Trophoblast cell (in vitro differentiated cells and primary cell): ENCODE measurements at regions not wholly inside any gene's neighbourhood (a gene's known extent, or its start where the extent isn't known, plus 50 kb on each side); places are given as distances from the start of the nearest gene placed in this dataset.
"Not testable (repeated sequence)": the region's sequence is repeated elsewhere in the genome, so short reads cannot be mapped to it uniquely, and the experiment has no call there.

Experiments
- DNase-seq, 2 donors: peaks; one replicate each; pipeline ENCODE4 v3.0.0-alpha.2; 2016
- H2AFZ ChIP-seq: 2 replicates; pipeline ENCODE4 v1.6.1; 2013; ENCODE audit warnings: low read length, moderate library complexity, mild to moderate bottlenecking; ENCODE audit not compliant: insufficient read depth, poor library complexity
- H2AK5ac ChIP-seq: 2 replicates; pipeline ENCODE4 v1.6.1; 2013; ENCODE audit warnings: mild to moderate bottlenecking, low read length
- H2BK120ac ChIP-seq: 2 replicates; pipeline ENCODE4 v1.6.1; 2013; ENCODE audit warnings: low read length, mild to moderate bottlenecking, moderate library complexity; ENCODE audit not compliant: insufficient read depth, poor library complexity
- H2BK12ac ChIP-seq: 2 replicates; pipeline ENCODE4 v1.6.1; 2013; ENCODE audit warnings: mild to moderate bottlenecking, low read length, moderate library complexity
- H2BK5ac ChIP-seq: 2 replicates; pipeline ENCODE4 v1.6.1; 2013; ENCODE audit warnings: low read length, low read depth, moderate library complexity, mild to moderate bottlenecking; ENCODE audit not compliant: poor library complexity
- H3K14ac ChIP-seq: 2 replicates; pipeline ENCODE4 v1.6.1; 2013; ENCODE audit warnings: mild to moderate bottlenecking, low read length
- H3K18ac ChIP-seq: 2 replicates; pipeline ENCODE4 v1.6.1; 2013; ENCODE audit warnings: mild to moderate bottlenecking, low read length
- H3K23ac ChIP-seq: 2 replicates; pipeline ENCODE4 v1.6.1; 2013; ENCODE audit warnings: low read length
- H3K27ac ChIP-seq: 2 replicates; pipeline ENCODE4 v1.5.1; 2013; ENCODE audit warnings: low read depth, mild to moderate bottlenecking, inconsistent platforms, low read length, moderate library complexity
- H3K27me3 ChIP-seq: 2 replicates; pipeline ENCODE4 v1.6.1; 2013; ENCODE audit warnings: inconsistent platforms, mild to moderate bottlenecking, low read length, moderate library complexity; ENCODE audit not compliant: insufficient read depth
- H3K36me3 ChIP-seq, 2 experiments: 1 replicate in 1 of 2; 2 replicates in 1 of 2; pipeline ENCODE4 v1.6.1; 2013; ENCODE audit warnings: low read length in 2 of 2, mild to moderate bottlenecking in 2 of 2, moderate library complexity in 1 of 2; ENCODE audit not compliant: insufficient read depth in 2 of 2, control insufficient read depth in 1 of 2
- H3K4ac ChIP-seq: 2 replicates; pipeline ENCODE4 v1.6.1; 2013; ENCODE audit warnings: low read depth, mild to moderate bottlenecking, low read length, moderate library complexity
- H3K4me1 ChIP-seq, 2 experiments: 1 replicate in 1 of 2; 2 replicates in 1 of 2; pipeline ENCODE4 v1.6.1; 2013; ENCODE audit warnings: low read length in 2 of 2, mild to moderate bottlenecking in 2 of 2, moderate library complexity in 1 of 2; ENCODE audit not compliant: insufficient read depth in 2 of 2, control insufficient read depth in 1 of 2
- H3K4me2 ChIP-seq: 2 replicates; pipeline ENCODE4 v1.6.1; 2013; ENCODE audit warnings: inconsistent platforms, mild to moderate bottlenecking, low read length, moderate library complexity
- H3K4me3 ChIP-seq: 2 replicates; pipeline ENCODE4 v1.5.1; 2013; ENCODE audit warnings: mild to moderate bottlenecking, low read depth, low read length, inconsistent platforms
- H3K79me1 ChIP-seq: one replicate; pipeline ENCODE4 v1.6.1; 2013; ENCODE audit warnings: low read length
- H3K79me2 ChIP-seq: 2 replicates; pipeline ENCODE4 v1.6.1; 2013; ENCODE audit warnings: low read length, mild to moderate bottlenecking; ENCODE audit not compliant: control insufficient read depth, insufficient read depth, poor library complexity
- H3K9ac ChIP-seq: 2 replicates; pipeline ENCODE4 v1.6.1; 2013; ENCODE audit warnings: mild to moderate bottlenecking, low read length
- H3K9me3 ChIP-seq: 2 replicates; pipeline ENCODE4 v1.6.1; 2013; ENCODE audit warnings: low read depth, mild to moderate bottlenecking, control low read depth, inconsistent platforms, low read length; ENCODE audit not compliant: insufficient read depth
- H4K12ac ChIP-seq: 2 replicates; pipeline ENCODE4 v1.6.1; 2013; ENCODE audit warnings: low read depth, mild to moderate bottlenecking, low read length, moderate library complexity
- H4K8ac ChIP-seq: 2 replicates; pipeline ENCODE4 v1.6.1; 2013; ENCODE audit warnings: low read depth, mild to moderate bottlenecking, low read length, moderate library complexity
- H4K91ac ChIP-seq: one replicate; pipeline ENCODE4 v1.6.1; 2013; ENCODE audit warnings: low read depth, mild to moderate bottlenecking, low read length, moderate library complexity
- WGBS: extraction: QIAGEN DNeasy Blood & Tissue Kit; methylation state at CpG from one replicate; pipeline ENCODE4 v1.1.7; 2013; ENCODE audit warnings: missing lambda C conversion rate; ENCODE audit not compliant: insufficient read length, insufficient coverage; ENCODE audit errors: extremely low coverage; 5-methylcytosine and 5-hydroxymethylcytosine counted together

GRCh38 chr5:176748967-176749935 is 61.1 kb upstream of the UNC5A start:
- Histone ChIP-seq H4K91ac (no peak overlapping the region), H3K27me3 (peaks cover 2% of the 10 kb centered on the region), H3K4me1 (peaks cover 3 to 5% of the 10 kb centered on the region in 2 experiments), H3K18ac (no peak overlapping the region), H2AFZ (no peak overlapping the region), H3K79me1 (no peaks in the 10 kb centered on the region), H3K9ac (no peak overlapping the region), H3K23ac (no peak overlapping the region), H3K36me3 (no peaks in the 10 kb centered on the region), H2AK5ac (no peak overlapping the region), H4K12ac (no peak overlapping the region), H2BK12ac (no peak overlapping the region), H3K79me2 (no peaks in the 10 kb centered on the region), H4K8ac (no peak overlapping the region), H3K4me2 (no peak overlapping the region), H3K27ac (no peak overlapping the region), H3K4ac (no peak overlapping the region), H3K9me3 (peaks cover 3% of the 10 kb centered on the region), H3K14ac (no peak overlapping the region), H2BK120ac (no peak overlapping the region), H3K4me3 (no peak overlapping the region), H2BK5ac (no peak overlapping the region)
- no CpG with 5 or more reads among the region's 21 CpGs for WGBS
- no peak for DNase-seq

GRCh38 chr5:176750144-176750543 is 60.2 kb upstream of the UNC5A start:
- no peak overlapping the region for H3K4ac ChIP-seq
- H3K4me3 ChIP-seq, result no peak overlapping the region
- H3K9ac ChIP-seq, result no peak overlapping the region
- H3K36me3 ChIP-seq, result no peaks in the 10 kb centered on the region
- WGBS, result no CpG with 5 or more reads among the region's 10 CpGs
- no peak overlapping the region for H3K18ac ChIP-seq
- no peak for DNase-seq
- no peak overlapping the region for H3K23ac ChIP-seq
- no peaks in the 10 kb centered on the region for H3K79me1 ChIP-seq
- no peak overlapping the region for H4K8ac ChIP-seq
- no peaks in the 10 kb centered on the region for H3K27me3 ChIP-seq
- H3K79me2 ChIP-seq, result no peaks in the 10 kb centered on the region
- H3K27ac ChIP-seq, result no peak overlapping the region
- peaks cover 3% of the 10 kb centered on the region for H3K9me3 ChIP-seq
- no peak overlapping the region for H2BK12ac ChIP-seq
- no peak overlapping the region for H2BK5ac ChIP-seq
- H4K12ac ChIP-seq, result no peak overlapping the region
- H3K4me2 ChIP-seq, result no peak overlapping the region
- H2AFZ ChIP-seq, result no peak overlapping the region
- H2AK5ac ChIP-seq, result no peak overlapping the region
- peaks cover 3 to 5% of the 10 kb centered on the region in 2 experiments for H3K4me1 ChIP-seq
- H4K91ac ChIP-seq, result no peak overlapping the region
- H3K14ac ChIP-seq, result no peak overlapping the region
- H2BK120ac ChIP-seq, result no peak overlapping the region

GRCh38 chr5:176754376-176754973 is 55.9 kb upstream of the UNC5A start:
- WGBS, result no CpG with 5 or more reads among the region's 2 CpGs
- H2AFZ ChIP-seq, result no peak overlapping the region

GRCh38 chr5:176755593-176755992 is 54.8 kb upstream of the UNC5A start:
- H3K79me1 ChIP-seq, H3K27ac ChIP-seq, H3K4me2 ChIP-seq, H3K9me3 ChIP-seq, H2AK5ac ChIP-seq, H3K18ac ChIP-seq, H4K12ac ChIP-seq, H3K23ac ChIP-seq, H3K4ac ChIP-seq, H4K91ac ChIP-seq, H3K79me2 ChIP-seq, H3K27me3 ChIP-seq, H3K14ac ChIP-seq, H2BK12ac ChIP-seq, DNase-seq, H2BK120ac ChIP-seq, H2BK5ac ChIP-seq, H2AFZ ChIP-seq, H3K4me1 ChIP-seq, H3K36me3 ChIP-seq, H3K9ac ChIP-seq, H4K8ac ChIP-seq, H3K4me3 ChIP-seq: not testable (repeated sequence)
- no CpG with 5 or more reads among the region's 6 CpGs for WGBS

More at GRCh38 chr5:176754376-176754973, 55.9 kb upstream of the UNC5A start:
- Histone ChIP-seq H3K4me1 (no peaks in the 10 kb centered on the region), H3K4me3 (no peak overlapping the region), H3K27ac (no peak overlapping the region), H4K12ac (no peak overlapping the region), H3K9ac (no peak overlapping the region), H2BK12ac (no peak overlapping the region), H3K9me3 (no peaks in the 10 kb centered on the region), H2BK5ac (no peak overlapping the region), H3K4me2 (no peak overlapping the region), H2AK5ac (no peak overlapping the region), H3K23ac (no peak overlapping the region), H3K14ac (no peak overlapping the region), H2BK120ac (no peak overlapping the region), H3K36me3 (no peaks in the 10 kb centered on the region), H3K4ac (no peak overlapping the region), H4K91ac (no peak overlapping the region), H4K8ac (no peak overlapping the region), H3K18ac (no peak overlapping the region), H3K79me1 (no peaks in the 10 kb centered on the region), H3K27me3 (no peaks in the 10 kb centered on the region), H3K79me2 (no peaks in the 10 kb centered on the region)
- no peak for DNase-seq
